ENCODE measurements at regions not wholly inside any gene's neighbourhood (a gene's known extent, or its start where the extent isn't known, plus 50 kb on each side); places are given as distances from the start of the nearest gene placed in this dataset.

DNA sequence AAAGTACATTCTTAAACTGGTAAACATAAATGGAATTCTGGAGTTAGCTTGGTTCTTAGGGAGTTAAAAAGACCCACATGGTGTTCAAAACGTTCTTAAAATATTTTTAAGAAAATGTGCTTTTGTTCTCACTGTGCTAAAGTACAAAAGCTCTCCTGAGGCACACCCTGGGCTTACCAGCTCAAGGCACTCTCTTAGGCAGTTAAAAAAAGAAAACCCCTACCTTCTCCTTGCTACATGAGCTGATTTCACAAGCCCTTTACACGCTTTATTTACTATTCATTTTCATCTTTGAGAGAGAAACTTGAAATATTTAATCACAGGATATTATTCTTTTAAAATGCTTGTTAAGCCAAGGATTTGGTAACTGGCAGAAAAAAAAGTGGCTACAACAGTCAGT lies 723.3 kb upstream of the GRAMD2B start:
- no peak for DNase-seq (ENCODE audit: low read depth in 1 of 2, low spot score in 1 of 2)

DNA sequence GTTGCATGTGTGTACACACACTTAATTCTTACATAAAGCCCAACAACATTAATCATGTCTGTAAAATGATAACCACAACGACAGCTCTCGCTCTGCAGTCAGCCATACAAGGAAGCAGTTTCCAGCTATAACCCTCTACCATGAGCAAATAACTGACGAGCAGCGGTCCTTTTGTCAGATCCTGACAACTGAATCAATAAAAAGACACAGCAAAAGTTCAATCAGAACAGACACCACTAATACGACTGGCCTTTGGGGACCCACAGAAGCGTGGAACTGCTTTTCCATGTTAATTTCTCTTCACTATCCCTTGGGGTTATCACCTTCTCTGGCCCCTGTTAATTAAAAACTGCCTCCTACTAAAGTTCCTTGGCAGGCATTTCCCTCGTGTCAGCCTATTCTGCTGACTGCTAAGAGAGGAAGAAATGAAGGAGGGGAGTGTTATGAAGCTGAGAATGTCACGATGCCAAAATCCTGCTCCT lies 722.8 kb upstream of the GRAMD2B start:
- no peak for DNase-seq (ENCODE audit: low read depth in 1 of 2, low spot score in 1 of 2)

DNA sequence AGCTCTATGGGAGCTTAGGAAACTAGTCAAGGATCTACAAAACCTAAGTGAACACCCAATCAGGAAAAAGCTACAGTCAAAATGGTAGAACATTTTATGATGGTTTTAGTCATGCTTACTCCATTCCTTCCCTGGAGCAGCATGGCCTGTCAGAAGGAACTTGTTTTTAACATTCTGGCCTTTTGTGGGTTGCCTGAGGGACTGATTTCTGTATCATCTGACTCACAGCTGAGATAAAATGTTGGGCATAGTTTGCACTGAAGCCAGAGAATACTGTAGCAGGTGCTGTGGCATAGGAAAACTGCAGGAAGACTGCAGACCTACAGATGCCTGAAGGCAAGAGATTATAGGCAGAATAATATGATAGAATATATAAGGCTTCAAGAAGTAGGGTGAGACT lies 719.6 kb upstream of the GRAMD2B start:
- no peak for DNase-seq (ENCODE audit: low read depth in 1 of 2, low spot score in 1 of 2)

DNA sequence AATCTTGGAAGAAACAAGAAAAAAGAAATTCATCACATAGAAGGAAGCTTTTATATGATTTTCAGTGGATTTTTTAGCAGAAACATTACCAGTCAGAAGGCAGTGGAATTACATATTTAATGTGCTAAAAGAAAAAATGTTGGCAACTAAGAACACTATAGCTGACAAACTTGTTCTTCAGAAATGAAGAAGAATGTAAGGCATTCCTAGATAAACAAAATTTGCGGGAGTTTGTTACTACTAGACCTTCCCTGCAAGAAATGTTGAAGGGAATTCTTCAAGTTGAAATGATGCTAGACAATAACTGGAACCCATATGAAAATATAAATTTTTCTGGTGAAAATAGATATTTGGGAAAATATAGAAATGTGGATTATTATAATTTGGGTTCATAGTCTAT lies 718.3 kb upstream of the GRAMD2B start:
- no peak for DNase-seq (ENCODE audit: low read depth in 1 of 2, low spot score in 1 of 2)

DNA sequence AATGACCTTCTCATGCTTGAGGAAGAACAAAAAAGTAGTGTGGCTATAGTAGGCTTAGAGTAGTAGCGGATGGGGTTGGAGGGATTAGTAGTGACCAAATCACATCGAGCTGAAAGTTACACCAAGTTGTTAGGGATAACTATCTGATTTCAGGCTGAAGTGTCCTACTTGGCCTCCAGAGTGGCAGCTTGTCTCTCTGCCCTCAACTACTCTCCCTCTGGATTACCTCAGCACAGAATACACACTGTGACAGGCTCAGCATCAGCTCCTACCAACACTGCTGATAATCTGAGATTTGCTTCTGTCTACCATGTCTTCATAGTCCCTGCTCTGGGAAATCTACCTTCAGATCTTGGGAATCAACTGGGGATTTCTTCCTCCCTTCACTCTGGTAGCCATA lies 714.6 kb upstream of the GRAMD2B start:
- no peak for DNase-seq (ENCODE audit: low read depth in 1 of 2, low spot score in 1 of 2)

DNA sequence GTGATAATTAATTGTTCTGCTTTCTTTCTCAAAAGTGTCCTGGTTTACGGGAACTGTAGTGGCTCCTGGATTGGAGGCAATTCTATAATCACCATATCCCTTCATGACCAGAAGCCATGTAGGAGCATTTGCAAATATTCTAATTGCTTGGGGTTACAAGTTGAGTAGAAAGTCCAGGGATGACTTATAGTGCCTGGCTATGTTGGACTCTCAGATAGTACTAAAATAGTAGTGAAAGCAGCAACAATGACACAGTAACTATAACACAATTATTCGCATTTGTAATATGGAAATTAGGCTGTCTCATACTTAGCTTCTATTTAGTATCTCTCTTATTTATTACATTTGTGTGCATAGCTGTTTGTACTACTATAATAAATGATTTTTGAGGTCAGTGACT lies 712.5 kb upstream of the GRAMD2B start:
- no peak for DNase-seq (ENCODE audit: low read depth in 1 of 2, low spot score in 1 of 2)

DNA sequence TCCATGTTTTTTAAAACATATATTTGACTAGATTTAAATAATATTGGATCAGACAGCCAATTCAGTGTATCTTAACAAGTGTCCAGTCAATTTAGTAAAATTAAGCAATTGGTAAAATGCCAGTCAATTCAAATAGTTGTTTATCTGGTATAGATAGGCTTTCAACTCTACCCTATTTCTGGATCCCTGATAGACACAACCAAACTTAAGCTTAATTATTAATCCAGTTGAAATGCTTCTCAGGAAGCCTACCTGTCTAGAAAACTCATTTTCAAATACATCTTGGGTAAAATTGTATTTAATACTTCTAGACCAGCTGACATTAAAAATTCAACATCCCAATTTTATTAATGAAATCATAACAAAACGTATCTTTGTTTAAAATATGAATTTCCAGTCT lies 710.8 kb upstream of the GRAMD2B start:
- DNase-seq (ENCODE audit: low read depth in 1 of 2, low spot score in 1 of 2) = no peak

DNA sequence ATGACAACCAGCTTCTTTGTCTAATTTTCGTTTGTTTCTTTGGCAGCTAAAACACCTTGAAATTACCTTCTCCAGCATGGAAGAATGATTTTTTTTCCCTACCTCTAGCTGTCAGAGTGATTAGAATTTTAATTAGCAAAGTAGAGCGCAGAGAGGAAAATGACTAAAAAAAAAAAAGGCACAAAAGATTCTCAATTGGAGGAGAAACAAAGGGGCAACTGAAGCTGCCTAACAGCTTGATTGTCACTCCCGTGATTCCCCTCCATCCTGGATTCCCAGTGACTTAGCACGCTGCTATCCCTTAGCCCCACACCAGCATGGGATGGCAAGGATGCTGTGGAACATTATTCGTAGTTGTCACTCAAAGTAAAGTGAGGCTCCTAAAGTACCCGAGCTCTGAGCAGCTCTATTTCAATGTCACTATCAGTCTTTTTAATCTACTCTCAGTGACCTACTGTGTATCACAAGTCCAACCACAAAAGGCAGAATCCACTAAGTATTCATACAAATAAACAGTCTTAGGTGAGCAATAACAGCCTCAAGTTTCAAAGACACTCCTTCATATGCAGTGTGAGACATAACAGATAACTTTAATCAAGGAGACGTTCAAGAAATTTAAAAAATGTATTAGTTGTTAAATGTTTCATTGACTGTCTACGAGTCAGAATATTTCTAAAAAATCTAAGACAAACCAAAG lies 710.0 kb upstream of the GRAMD2B start:
- DNase-seq (ENCODE audit: low read depth in 1 of 2, low spot score in 1 of 2) = no peak

DNA sequence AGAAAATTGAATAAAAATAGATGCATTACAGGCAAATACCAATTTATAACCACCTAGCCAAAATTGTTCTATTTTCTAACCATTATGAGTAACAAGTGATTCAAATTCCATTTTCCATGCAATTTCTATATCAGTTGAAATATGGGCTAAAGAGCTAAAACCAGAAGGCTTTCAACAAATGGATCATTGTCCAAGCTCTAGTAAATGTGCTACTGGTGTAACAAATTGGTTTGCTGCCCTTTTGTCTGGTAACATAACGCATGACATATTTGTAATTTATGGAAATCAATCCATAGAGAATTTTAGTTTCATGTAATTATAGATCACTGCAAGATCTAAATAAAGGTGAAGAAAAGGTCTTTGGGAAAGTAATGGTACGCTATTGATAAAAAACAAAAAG lies 708.0 kb upstream of the GRAMD2B start:
- DNase-seq (ENCODE audit: low read depth in 1 of 2, low spot score in 1 of 2) = no peak

DNA sequence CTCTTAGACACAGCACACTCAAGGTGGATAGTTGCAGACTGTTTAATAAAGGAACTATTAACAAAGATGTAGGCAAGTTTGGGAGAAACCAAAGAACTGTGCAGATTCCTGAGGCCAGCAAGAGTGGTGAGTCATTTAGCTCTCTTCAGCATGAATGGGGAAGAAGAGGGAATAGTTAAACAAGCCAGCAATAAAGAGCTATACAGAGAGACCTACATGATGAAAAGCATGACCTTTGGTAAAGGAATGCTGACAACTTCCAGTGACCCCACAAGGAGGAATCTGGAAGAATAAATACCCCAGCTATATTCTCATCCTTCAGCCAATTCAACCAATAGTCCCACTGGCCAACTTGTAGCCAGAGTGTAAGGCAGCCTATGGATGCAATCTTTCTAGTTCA lies 706.0 kb upstream of the GRAMD2B start:
- DNase-seq (ENCODE audit: low read depth in 1 of 2, low spot score in 1 of 2) = no peak

DNA sequence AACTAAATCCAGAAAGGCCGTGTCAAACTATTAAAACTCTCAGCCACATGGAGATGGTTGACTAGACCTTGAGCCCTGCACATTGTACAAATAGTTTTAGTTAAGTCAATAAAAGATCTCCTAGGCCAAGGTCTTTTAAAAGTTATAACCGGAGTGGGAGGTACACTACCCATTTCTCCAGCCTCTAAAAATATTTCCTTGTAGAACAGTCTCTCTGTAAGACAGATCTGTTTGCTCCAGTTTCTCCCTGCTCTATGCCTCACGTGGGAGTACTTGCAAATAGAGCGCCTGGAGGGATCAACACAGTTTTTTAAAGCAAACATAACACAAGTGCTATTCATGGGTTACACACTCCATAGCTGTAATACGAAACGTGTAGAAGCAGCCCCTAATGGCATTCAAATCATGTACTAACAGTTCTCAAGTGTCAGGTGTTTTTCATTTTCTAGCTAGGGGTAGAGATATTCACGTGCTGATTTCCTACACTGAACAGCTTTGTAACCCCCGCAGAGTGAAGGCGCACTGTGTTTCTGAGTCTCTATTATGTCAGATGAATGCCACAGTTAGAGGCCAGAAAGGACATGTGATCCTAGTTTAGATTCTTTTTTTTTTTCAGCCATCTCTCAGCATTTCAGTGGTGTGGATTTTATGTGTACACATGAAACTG lies 703.4 kb upstream of the GRAMD2B start:
- no peak for DNase-seq (ENCODE audit: low read depth in 1 of 2, low spot score in 1 of 2)

DNA sequence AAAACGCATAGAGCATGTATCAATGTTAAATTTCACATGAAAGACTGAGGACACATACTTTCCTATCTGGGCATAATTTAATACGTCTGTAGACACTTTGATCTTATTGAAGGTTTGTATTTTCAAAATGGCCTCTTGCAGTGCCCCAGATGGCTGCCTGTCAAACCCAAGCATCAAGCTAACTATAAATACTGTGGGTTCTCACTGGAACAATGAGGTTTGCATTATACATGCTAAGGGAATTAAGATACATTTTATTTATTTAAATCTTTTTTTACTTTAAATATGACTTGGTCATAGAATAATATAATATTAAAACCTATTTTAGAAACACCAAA lies 702.9 kb upstream of the GRAMD2B start:
- no peak for DNase-seq (ENCODE audit: low read depth in 1 of 2, low spot score in 1 of 2)

DNA sequence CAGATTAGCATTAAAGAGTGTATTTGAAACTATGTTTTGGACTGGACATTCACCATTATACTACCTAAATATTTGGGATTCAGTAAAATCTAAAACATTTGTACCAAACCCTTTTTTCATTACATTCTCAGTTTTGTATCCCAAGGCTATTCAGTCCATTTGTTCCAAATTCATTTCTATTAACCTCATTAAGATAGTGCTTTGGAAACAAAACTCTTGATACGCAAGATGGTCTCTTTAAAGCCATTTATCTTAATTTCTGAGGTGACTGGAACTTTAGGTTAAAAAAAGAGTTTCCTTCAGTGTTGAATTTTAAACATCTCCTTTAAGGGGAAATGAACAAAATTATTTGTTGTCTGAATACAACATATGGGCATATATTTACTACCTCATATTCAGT lies 702.5 kb upstream of the GRAMD2B start:
- DNase-seq (ENCODE audit: low read depth in 1 of 2, low spot score in 1 of 2) = no peak

DNA sequence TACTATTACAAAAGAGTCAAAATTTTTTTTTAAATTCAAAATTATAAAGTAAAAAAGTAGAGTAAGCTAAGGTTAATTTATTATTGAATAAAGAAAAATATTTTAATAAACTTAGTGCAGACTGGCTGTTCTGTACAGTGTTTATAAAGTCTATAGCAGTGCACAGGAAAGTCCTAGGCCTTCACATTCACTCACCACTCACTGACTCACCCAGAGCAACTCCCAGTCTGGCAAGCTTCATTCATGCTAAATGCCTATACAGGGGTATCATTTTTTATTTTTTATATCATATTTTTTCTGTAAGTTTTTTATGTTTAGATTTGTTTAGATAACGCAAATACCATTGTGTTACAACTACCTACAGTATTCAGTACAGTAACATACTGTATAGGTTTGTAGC lies 700.7 kb upstream of the GRAMD2B start:
- no peak for DNase-seq (ENCODE audit: low read depth in 1 of 2, low spot score in 1 of 2)

DNA sequence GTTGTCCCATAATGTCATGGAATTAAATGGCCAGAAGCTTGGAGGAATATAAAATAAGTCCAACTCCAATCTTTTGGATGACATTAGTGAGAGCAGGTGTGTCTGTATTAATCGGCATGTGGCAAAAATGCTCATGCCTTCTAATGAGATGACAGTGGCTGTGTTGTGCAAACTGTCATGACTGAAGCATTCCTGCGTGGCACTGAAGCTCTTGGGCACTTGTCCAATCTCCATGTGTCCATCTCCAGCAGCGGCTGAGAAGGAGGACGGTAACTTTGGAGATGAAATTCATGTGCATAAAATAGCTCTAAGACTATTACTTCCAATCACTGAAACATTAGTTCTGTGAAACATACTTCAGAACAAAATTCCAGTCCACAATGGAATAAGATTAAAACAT lies 697.5 kb upstream of the GRAMD2B start:
- DNase-seq (ENCODE audit: low read depth in 1 of 2, low spot score in 1 of 2) = no peak

DNA sequence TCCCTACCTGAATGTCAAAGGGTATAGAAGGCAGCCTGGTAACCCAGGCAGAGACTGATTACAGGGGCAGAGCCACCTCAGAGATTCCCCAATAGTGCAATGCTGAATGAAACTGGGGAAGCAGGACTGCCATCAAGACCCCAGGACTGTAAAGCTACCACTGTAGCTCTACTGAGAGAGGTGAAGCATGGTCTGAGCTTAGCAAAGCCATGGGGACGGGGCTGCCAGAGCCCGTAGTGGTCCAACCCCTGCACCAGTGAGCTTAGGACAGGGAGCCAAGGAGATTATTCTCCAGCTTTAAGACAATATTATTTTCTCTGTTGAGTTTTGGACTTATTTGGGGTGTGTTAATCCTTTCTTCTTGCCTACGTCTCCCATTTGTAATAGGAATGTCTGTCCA lies 679.3 kb upstream of the GRAMD2B start:
- no peak for DNase-seq (ENCODE audit: low read depth in 1 of 2, low spot score in 1 of 2)

DNA sequence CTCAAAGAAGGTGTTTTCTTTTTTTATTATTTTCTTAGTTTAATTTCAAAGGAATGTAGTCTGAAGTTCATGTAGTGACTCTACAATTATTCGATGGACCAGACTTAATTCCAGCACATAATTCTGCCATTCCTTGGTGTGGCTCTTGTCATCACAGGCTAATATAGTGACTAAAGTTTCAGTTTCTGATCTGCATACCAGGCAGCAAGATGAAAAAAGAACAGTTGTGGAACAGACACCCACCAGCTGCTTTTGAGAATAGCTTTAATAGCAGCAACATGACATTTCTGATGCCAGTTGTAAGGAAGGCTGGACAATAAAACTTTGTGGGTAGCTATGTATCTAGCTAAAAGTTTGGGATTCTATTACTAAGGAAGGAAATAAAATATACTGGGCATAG lies 676.3 kb upstream of the GRAMD2B start:
- no peak for DNase-seq (ENCODE audit: low read depth in 1 of 2, low spot score in 1 of 2)

DNA sequence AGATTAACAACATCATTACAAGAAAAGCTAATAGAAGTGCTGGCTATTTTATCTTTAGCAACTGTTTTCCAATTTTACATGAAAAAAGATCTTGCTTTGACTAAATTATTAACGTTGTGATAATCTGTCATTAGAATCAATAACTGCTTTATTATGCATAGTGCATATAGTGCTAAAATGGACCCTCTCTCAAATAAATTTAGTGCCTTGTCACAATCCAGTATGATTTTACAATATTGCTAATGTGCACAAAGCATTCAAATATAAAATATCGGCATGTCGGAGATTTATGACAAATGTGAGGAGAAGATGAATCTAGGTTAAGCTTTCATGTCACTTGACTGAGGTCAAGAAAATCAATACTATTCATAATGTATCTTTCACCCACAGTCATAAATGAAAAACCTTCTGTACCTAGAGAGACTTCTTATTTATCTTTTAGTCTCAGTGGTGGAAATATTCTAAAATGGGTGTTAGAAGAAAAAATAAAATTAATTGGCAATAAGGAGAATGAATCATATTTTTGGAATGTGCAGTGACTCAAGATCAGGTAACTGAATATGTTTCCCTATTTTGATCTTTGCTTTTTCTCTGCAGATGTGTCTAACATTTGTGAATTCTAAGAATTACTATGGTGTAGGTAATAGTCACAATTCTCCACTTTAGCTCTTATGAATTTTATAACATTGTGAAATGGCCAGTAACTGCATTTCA lies 672.9 kb upstream of the GRAMD2B start:
- no peak for DNase-seq (ENCODE audit: low read depth in 1 of 2, low spot score in 1 of 2)

DNA sequence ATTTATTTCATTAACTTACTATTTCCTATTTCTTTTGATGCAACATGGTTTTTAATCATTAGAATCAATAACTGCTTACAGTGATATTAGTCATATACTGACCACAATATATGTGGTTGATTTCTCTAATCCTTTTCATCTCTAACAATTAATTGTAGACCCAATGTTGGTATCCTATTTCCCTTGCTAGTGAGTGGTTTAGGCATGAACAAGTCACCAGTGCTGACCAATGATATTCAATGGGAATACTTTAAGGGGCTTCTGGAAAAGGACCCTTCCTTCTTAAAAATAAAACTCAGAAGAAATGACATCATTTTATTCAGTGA lies 672.4 kb upstream of the GRAMD2B start:
- DNase-seq (ENCODE audit: low read depth in 1 of 2, low spot score in 1 of 2) = no peak

DNA sequence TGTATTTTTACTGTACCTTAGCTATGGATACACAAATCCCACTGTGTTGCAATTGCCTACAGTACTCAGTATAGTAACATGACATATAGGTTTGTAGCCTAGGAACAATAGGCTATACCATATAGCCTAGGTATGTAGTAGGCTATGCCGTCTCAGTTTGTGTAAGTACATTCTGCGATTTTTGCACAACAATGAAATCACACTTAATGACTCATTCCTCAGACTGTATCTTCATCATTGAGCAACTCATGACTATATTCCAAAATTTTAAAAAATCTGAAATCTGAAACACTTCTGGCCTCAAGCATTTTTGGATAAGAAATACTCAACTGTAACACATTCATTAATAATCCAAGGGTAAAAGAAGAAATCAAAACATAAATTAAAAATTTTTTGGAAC lies 666.8 kb upstream of the GRAMD2B start:
- no peak for DNase-seq (ENCODE audit: low read depth in 1 of 2, low spot score in 1 of 2)

DNA sequence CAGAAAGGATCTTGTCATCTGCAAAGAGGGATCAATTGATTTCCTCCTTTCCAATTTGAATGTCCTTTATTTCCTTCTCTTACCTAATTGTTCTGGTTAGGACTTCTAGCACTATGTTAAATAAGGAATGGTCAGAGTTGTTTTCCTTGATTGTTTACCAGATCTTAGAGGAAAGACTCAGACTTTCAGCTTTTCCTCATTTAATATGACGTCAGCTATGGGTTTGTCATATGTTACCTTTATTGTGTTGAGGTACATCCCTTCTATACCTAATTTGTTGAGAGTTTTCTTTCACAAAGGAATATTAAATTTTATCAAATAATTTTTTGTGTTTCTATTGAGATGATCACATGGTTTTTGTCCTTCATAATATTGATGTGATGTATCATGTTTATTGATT lies 656.5 kb upstream of the GRAMD2B start:
- no peak for DNase-seq (ENCODE audit: low read depth in 1 of 2, low spot score in 1 of 2)

DNA sequence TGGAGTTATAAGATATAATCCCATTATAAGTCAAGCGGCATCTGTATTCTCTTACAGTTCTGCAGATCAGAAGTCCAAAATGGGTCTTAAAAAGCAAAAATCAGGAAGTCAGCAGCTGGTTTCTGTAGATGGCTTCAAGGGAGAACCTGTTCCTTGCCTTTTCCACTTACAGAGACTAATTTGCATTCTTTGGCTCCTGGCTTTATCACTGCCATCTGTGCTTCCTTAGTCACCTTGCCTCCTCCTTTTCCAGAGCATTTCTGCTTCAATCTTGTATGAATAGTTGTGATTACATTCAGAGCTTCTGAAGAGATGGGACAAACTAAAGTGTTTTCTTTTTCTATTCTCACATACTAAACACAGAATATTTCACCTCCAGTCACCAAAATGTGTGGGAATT lies 647.3 kb upstream of the GRAMD2B start:
- DNase-seq (ENCODE audit: low read depth in 1 of 2, low spot score in 1 of 2) = no peak

DNA sequence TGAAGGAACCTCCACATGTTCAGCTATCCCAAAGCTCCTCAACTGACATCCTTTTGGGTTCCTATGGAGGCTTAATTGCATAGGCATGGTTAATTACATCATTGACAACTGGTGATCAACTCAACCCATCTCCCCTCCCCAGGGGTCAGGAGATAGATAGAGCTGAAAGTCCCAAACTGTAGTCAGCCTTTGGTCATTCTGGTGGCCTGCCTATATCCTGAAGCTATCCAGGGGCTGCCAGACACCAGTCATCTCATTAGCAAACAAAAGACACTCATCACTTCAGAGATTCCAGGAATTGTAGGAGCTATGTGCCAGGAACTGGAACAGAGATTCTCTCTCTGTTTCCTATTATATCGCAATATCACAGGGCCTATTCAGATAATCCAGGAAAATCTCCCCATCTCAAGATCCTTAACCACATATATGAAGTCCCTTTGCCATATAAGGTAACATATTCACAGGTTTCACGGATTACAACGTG lies 646.5 kb upstream of the GRAMD2B start:
- no peak for DNase-seq (ENCODE audit: low read depth in 1 of 2, low spot score in 1 of 2)
